PFSK-1 (cell line): ENCODE measurements at regions not wholly inside any gene's neighbourhood (a gene's known extent, or its start where the extent isn't known, plus 50 kb on each side); places are given as distances from the start of the nearest gene placed in this dataset.

Source experiments
- FOXP2 ChIP-seq: optimal IDR thresholded peaks from 2 replicates; pipeline ENCODE3; 2011; ENCODE audit warnings: borderline replicate concordance, control low read depth, inconsistent platforms; ENCODE audit not compliant: insufficient read depth; ENCODE audit errors: extremely low read length, extremely low read depth
- POLR2AphosphoS5 ChIP-seq: IDR thresholded peaks from 2 replicates; pipeline ENCODE4 v1.6.1; 2012; ENCODE audit warnings: low read depth, mild to moderate bottlenecking, control low read depth, low read length, moderate library complexity
- SIN3A ChIP-seq: IDR thresholded peaks from 2 replicates; pipeline ENCODE4 v1.6.1; 2012; ENCODE audit warnings: mild to moderate bottlenecking, low read length, moderate library complexity, borderline replicate concordance; ENCODE audit not compliant: insufficient read depth
- TAF1 ChIP-seq: IDR thresholded peaks from 2 replicates; pipeline ENCODE4 v1.6.1; 2012; ENCODE audit warnings: low read length, control low read depth, borderline replicate concordance; ENCODE audit not compliant: insufficient read depth
- TF ChIP-seq, protein P1 (sequence below), 2 experiments: IDR thresholded peaks; 2 replicates each; pipeline versions ENCODE4 v1.6.1 to v1.8.0; 2011 to 2012; ENCODE audit warnings: low read depth in 2 of 2, low read length in 2 of 2, control low read depth in 1 of 2, inconsistent platforms in 1 of 2, mild to moderate bottlenecking in 1 of 2, moderate library complexity in 1 of 2; ENCODE audit not compliant: insufficient read depth in 1 of 2

DNA sequence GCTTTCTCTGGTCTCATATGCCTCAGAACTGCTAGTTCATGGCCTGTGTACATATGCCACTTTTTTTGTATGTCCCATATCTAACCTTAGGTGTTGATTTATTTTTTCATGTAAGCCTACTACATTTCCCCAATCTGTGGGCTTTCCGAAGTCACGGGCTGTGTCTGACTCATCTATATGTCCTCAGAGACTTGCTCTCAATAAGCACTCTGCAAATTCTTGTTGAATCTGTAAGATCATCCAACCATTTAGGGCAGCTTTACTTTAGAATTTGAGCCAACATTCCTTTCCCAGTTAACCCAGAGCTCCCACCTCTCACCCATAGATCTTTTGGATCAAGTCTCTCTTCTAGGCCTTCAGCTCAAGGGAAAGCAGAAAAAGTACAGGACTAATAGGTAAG lies 263.4 kb downstream of the SEC61B start:
- TF ChIP-seq TAF1: no peak
- TF ChIP-seq, protein P1, sequence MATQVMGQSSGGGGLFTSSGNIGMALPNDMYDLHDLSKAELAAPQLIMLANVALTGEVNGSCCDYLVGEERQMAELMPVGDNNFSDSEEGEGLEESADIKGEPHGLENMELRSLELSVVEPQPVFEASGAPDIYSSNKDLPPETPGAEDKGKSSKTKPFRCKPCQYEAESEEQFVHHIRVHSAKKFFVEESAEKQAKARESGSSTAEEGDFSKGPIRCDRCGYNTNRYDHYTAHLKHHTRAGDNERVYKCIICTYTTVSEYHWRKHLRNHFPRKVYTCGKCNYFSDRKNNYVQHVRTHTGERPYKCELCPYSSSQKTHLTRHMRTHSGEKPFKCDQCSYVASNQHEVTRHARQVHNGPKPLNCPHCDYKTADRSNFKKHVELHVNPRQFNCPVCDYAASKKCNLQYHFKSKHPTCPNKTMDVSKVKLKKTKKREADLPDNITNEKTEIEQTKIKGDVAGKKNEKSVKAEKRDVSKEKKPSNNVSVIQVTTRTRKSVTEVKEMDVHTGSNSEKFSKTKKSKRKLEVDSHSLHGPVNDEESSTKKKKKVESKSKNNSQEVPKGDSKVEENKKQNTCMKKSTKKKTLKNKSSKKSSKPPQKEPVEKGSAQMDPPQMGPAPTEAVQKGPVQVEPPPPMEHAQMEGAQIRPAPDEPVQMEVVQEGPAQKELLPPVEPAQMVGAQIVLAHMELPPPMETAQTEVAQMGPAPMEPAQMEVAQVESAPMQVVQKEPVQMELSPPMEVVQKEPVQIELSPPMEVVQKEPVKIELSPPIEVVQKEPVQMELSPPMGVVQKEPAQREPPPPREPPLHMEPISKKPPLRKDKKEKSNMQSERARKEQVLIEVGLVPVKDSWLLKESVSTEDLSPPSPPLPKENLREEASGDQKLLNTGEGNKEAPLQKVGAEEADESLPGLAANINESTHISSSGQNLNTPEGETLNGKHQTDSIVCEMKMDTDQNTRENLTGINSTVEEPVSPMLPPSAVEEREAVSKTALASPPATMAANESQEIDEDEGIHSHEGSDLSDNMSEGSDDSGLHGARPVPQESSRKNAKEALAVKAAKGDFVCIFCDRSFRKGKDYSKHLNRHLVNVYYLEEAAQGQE (IDR thresholded peaks at IDR 0.05; ENCODE audit: insufficient read depth in 1 of 2, low read depth in 2 of 2, low read length in 2 of 2): no peak
- no peak for TF ChIP-seq POLR2AphosphoS5
- no peak for TF ChIP-seq SIN3A
- TF ChIP-seq FOXP2: no peak

DNA sequence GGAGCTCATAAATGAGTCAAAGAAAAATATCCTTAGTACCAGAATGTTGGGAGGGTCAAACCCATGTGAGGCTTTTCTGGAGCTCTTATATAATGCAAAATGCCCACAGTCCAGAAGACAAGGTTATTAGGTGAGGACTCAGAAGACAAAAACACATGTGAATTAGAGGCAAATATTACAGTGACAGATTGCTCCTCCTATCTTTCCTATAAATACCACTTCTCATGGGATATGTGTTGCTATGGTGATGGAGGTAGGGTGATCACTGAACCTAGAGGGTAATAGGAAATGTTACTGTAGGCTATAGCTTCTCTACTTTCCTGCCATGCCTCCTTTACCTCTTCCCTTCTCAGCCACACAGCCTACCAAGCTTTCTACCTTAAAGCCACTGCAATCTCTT lies 264.6 kb downstream of the SEC61B start:
- no peak for TF ChIP-seq TAF1
- TF ChIP-seq FOXP2: no peak

DNA sequence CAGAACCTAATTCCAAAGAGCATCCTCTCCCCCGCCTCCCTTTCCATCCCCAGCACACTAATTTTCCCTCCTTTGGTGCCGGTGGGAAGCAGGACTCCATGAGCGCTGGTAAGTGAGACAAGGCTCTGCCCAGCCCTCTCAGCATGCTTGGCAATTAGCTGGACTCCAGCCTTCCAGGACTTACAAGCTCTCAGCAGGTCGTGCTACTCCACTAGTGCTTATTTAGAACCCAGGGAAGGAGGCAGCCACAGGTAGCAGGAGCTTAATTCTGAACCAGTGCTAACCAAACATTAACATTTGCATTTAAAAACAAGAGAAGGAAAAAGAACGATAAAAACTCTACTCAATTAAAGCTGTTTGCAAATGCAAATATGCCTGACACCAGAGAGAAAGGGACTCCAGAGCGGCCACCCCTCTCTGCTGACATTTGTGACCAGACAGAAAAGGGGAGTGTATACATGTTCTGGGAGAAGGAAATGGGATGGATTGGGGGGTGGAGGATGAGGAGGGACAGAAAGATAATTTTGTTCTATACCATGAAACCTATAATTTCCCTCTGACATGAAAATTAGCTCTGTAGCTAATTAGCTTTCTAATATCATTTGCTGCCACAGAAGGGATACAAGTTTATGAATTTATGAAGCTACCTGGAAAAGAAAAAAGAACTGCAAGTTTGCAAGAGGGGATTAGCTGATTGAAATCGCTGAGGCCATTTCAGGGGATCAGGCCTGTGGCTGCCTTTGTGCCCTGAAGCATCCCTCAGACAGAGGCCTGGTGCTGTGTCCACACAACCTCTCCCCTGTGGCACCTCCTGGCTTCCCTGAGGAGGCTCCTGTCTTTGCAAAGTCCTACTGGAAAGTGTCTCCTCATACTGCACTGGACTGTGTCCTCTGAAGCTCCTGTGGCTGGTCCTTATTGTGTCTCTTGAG lies 266.3 kb downstream of the SEC61B start:
- TF ChIP-seq, protein P1 (IDR thresholded peaks at IDR 0.05; ENCODE audit: insufficient read depth in 1 of 2, low read depth in 2 of 2, low read length in 2 of 2): no peak

DNA sequence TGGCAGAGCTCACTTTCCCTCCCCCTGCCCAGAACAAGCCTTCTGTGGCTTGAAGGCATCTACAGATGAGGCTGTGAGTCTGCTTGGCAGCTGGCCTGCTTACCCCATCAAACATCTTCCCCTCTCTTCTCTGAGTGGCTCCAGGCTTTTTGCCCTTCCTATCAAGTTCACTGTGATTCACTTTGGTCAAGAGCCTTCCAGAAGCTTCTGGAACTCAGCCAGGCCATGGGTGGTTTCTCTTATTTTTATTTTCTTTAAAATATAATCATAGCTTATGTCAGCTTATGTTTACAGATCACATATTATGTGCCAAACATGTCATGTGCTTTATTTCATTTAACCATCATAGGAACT lies 267.0 kb downstream of the SEC61B start:
- TF ChIP-seq POLR2AphosphoS5 (no peak), TAF1 (no peak), FOXP2 (no peak), SIN3A (no peak)
- TF ChIP-seq, protein P1 (IDR thresholded peaks at IDR 0.05; ENCODE audit: insufficient read depth in 1 of 2, low read depth in 2 of 2, low read length in 2 of 2): no peak

DNA sequence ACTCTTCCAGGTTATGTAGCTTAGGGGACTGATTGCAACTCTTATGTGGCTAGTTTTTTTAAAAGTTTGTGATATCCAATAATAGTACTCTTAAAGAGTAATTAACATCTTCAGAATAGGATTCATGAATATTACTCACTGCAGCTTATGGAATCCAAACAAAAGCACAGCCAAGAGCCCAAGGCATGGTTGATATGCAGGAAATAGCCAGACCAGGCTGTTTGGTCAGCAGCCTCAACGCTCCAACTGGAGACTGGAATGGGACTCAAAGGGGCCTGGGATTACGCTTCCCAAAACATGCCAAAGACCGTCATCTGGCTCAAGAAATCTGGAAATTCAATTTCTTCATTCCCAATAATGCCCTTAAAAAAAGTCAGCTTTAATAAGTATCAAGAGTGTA lies 268.6 kb downstream of the SEC61B start:
- TF ChIP-seq POLR2AphosphoS5 (no peak), FOXP2 (no peak), TAF1 (no peak)
- TF ChIP-seq, protein P1 (IDR thresholded peaks at IDR 0.05; ENCODE audit: insufficient read depth in 1 of 2, low read depth in 2 of 2, low read length in 2 of 2): no peak
